Tibial nerve (tissue), 4 donors: ENCODE measurements at regions not wholly inside any gene's neighbourhood (a gene's known extent, or its start where the extent isn't known, plus 50 kb on each side); places are given as distances from the start of the nearest gene placed in this dataset.

Source experiments
- EP300 ChIP-seq, 2 donors: sonication (generic); formaldehyde crosslinking; IDR thresholded peaks; one replicate each; pipeline ENCODE4 v1.6.1; 2017; ENCODE audit warnings: antibody characterized with exemption in 2 of 2, mild to moderate bottlenecking in 1 of 2
- TF ChIP-seq, protein P1 (sequence below), 5 experiments: fragments of 200-600 bp in 3 of 5; fragments of 450-650 bp in 2 of 5; sonication (generic) in 3 of 5; IDR thresholded peaks; one replicate each; pipeline ENCODE4 v1.5.1; 2016 to 2019; ENCODE audit warnings: antibody characterized with exemption in 5 of 5, mild to moderate bottlenecking in 3 of 5, moderate library complexity in 2 of 5

DNA sequence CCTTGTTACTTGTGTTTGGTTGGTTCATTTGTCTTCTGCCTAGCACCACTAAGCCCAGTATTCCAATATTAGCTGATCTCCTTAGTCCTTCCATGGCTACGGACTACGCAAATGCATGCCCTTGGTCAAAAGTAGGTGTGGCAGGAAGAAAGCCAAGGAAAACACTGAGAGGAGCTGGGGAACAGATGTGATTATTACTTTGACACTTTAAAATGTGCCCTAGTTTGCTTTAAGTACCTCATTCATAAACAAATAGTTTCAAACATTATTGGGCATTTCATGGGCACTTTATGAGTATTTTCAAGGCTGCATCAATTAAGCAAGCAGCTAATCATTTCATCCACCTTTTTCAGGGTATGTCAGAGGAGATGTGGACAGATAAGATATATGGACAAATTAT lies 60.1 kb upstream of the HDDC2 start:
- no peak for TF ChIP-seq EP300 (IDR thresholded peaks at IDR 0.05)
- TF ChIP-seq, protein P1, sequence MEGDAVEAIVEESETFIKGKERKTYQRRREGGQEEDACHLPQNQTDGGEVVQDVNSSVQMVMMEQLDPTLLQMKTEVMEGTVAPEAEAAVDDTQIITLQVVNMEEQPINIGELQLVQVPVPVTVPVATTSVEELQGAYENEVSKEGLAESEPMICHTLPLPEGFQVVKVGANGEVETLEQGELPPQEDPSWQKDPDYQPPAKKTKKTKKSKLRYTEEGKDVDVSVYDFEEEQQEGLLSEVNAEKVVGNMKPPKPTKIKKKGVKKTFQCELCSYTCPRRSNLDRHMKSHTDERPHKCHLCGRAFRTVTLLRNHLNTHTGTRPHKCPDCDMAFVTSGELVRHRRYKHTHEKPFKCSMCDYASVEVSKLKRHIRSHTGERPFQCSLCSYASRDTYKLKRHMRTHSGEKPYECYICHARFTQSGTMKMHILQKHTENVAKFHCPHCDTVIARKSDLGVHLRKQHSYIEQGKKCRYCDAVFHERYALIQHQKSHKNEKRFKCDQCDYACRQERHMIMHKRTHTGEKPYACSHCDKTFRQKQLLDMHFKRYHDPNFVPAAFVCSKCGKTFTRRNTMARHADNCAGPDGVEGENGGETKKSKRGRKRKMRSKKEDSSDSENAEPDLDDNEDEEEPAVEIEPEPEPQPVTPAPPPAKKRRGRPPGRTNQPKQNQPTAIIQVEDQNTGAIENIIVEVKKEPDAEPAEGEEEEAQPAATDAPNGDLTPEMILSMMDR (IDR thresholded peaks at IDR 0.05), result no peak
